ENCODE measurements at regions not wholly inside any gene's neighbourhood (a gene's known extent, or its start where the extent isn't known, plus 50 kb on each side); places are given as distances from the start of the nearest gene placed in this dataset.

DNA sequence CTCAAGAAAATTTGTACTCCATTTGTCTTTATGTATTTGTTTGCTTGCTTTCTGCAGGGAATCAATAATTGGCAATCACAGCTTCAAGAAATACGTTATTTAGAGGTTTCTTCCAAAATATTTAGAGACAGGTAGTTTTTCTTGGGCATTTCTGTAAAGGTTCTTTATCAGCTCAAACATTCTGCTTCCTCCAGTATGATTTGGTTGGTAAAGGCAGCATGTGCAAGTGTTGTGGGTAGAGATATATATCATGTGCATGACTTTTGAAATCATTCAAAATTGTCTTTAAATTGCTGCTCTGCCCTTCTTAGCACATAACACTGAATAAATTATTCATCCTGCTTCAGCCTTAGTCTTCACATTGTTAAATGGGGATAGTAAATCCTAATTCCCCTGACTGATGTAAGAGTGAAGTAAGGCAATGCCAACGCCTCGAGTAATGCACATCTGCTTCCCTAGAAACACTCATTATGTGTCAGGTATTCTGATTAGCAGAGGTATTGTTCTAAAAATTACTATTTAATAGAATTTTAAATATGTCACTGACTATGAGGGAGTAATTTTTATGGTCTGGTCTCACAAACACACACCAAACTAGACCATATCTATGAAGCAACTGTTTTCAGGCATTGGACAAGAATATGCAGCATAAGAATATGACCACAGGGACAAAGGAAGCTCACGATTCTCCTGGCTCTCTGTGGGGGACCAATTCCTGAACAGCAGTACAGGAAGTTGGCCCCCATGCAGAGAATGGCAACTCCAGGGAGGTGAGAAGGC, 77.3 kb upstream of the AKR1E2 start:
- Mint-ChIP-seq H3K4me3 (ENCODE audit: unreplicated experiment) (no peak overlapping the region), H3K36me3 (ENCODE audit: low read depth, unreplicated experiment) (no peaks in the 10 kb centered on the region), H3K4me1 (ENCODE audit: unreplicated experiment) (peaks cover 4% of the 10 kb centered on the region), H3K27ac (ENCODE audit: unreplicated experiment) (no peak overlapping the region), H3K9me3 (ENCODE audit: unreplicated experiment) (no peaks in the 10 kb centered on the region), H3K27me3 (ENCODE audit: unreplicated experiment) (no peaks in the 10 kb centered on the region)
- no peak for DNase-seq (ENCODE audit: low spot score)
- TF ChIP-seq, protein P1, sequence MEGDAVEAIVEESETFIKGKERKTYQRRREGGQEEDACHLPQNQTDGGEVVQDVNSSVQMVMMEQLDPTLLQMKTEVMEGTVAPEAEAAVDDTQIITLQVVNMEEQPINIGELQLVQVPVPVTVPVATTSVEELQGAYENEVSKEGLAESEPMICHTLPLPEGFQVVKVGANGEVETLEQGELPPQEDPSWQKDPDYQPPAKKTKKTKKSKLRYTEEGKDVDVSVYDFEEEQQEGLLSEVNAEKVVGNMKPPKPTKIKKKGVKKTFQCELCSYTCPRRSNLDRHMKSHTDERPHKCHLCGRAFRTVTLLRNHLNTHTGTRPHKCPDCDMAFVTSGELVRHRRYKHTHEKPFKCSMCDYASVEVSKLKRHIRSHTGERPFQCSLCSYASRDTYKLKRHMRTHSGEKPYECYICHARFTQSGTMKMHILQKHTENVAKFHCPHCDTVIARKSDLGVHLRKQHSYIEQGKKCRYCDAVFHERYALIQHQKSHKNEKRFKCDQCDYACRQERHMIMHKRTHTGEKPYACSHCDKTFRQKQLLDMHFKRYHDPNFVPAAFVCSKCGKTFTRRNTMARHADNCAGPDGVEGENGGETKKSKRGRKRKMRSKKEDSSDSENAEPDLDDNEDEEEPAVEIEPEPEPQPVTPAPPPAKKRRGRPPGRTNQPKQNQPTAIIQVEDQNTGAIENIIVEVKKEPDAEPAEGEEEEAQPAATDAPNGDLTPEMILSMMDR (IDR thresholded peaks at IDR 0.05; ENCODE audit: unreplicated experiment), result no peak

DNA sequence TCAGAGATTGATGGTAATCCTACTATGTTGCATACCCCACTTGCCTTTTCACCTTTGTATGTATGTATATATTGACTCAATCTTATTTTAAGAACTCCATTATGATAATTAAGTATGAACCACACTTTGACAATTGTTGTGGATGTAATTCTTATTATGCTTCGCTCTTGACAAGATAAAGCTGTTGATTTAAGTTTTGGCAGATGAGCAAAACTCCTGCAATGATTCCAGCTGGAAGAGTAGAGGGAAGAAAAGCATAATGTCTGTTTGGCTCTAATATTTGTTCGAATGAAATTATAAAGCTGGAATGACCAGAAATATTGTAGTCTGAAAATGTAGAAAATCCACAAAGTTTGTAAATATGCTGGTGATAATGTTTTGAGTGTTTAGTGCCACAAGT, 83.8 kb upstream of the AKR1E2 start:
- Mint-ChIP-seq H3K4me1 (ENCODE audit: unreplicated experiment) (no peaks in the 10 kb centered on the region), H3K27me3 (ENCODE audit: unreplicated experiment) (no peaks in the 10 kb centered on the region), H3K9me3 (ENCODE audit: unreplicated experiment) (no peaks in the 10 kb centered on the region), H3K27ac (ENCODE audit: unreplicated experiment) (no peak overlapping the region), H3K36me3 (ENCODE audit: low read depth, unreplicated experiment) (no peaks in the 10 kb centered on the region), H3K4me3 (ENCODE audit: unreplicated experiment) (no peak overlapping the region)
- TF ChIP-seq, protein P1 (IDR thresholded peaks at IDR 0.05; ENCODE audit: unreplicated experiment), result no peak
- DNase-seq (ENCODE audit: low spot score), result no peak

DNA sequence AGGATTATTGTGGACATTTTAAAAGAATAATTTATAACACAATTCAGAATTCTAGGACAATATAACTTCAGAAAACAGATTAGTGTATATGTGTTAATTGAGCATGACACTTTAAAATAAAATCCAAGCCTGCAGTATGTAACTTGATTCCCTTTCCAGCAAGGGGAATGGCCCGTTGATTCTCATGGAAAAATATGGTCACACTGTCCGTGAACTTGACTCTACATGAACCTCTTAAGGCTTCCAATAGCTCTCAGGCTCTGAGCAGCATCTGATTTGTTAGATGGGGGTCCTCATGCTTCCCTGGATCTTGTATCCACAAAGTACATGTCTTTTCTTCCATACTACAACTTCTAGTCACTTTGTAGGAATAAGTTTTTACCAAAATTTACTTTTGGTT, 85.5 kb upstream of the AKR1E2 start:
- no peaks in the 10 kb centered on the region for H3K4me1 Mint-ChIP-seq (ENCODE audit: unreplicated experiment)
- H3K9me3 Mint-ChIP-seq (ENCODE audit: unreplicated experiment), result no peaks in the 10 kb centered on the region
- no peak for DNase-seq (ENCODE audit: low spot score)
- no peak overlapping the region for H3K27ac Mint-ChIP-seq (ENCODE audit: unreplicated experiment)
- no peaks in the 10 kb centered on the region for H3K27me3 Mint-ChIP-seq (ENCODE audit: unreplicated experiment)
- TF ChIP-seq, protein P1 (IDR thresholded peaks at IDR 0.05; ENCODE audit: unreplicated experiment), result no peak
- no peaks in the 10 kb centered on the region for H3K36me3 Mint-ChIP-seq (ENCODE audit: low read depth, unreplicated experiment)
- no peak overlapping the region for H3K4me3 Mint-ChIP-seq (ENCODE audit: unreplicated experiment)

DNA sequence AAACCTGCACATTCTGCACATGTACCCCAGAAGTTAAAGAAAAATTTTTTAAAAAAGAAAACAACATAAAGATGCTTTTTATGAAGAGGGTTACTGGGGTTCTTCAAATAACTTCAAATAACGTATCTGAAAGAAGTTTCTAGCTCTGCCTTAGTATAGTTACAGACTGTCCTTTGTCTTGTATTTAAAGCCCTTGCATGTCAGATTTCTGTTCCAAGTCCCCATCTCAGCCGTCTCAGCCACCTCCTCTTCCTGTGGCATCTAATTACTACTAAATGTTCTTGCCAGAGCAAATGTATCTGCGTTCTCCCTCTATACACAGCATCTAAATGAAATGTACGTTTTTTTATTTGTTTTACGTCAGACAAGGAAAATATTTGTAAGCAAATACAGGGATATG, 89.4 kb upstream of the AKR1E2 start:
- H3K9me3 Mint-ChIP-seq (ENCODE audit: unreplicated experiment), result no peaks in the 10 kb centered on the region
- H3K27me3 Mint-ChIP-seq (ENCODE audit: unreplicated experiment), result no peaks in the 10 kb centered on the region
- H3K4me3 Mint-ChIP-seq (ENCODE audit: unreplicated experiment), result no peak overlapping the region
- TF ChIP-seq, protein P1 (IDR thresholded peaks at IDR 0.05; ENCODE audit: unreplicated experiment), result no peak
- no peaks in the 10 kb centered on the region for H3K36me3 Mint-ChIP-seq (ENCODE audit: low read depth, unreplicated experiment)
- no peak for DNase-seq (ENCODE audit: low spot score)
- H3K4me1 Mint-ChIP-seq (ENCODE audit: unreplicated experiment), result no peaks in the 10 kb centered on the region
- H3K27ac Mint-ChIP-seq (ENCODE audit: unreplicated experiment), result no peak overlapping the region

DNA sequence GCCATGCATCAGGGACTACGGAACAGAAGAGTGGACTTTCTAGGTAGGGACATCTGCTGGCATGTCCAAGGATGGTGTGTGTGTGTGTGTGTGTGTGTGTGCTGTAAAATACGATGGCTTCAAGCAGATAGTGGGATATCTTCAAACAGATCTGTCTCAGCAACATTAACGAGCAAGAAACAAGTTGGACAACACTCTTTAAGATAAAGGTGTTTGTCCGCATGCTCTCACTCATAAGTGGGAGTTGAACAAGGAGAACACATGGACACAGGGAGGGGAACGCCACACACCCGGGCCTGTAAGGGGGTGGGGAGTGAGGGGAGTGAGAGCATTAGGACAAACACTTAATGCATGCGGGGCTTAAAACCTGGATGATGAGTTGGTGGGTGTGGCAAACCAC, 89.8 kb upstream of the AKR1E2 start:
- H3K4me1 Mint-ChIP-seq (ENCODE audit: unreplicated experiment), result no peaks in the 10 kb centered on the region
- H3K27me3 Mint-ChIP-seq (ENCODE audit: unreplicated experiment), result no peaks in the 10 kb centered on the region
- H3K36me3 Mint-ChIP-seq (ENCODE audit: low read depth, unreplicated experiment), result no peaks in the 10 kb centered on the region
- no peak overlapping the region for H3K27ac Mint-ChIP-seq (ENCODE audit: unreplicated experiment)
- no peak overlapping the region for H3K4me3 Mint-ChIP-seq (ENCODE audit: unreplicated experiment)
- TF ChIP-seq, protein P1 (IDR thresholded peaks at IDR 0.05; ENCODE audit: unreplicated experiment), result no peak
- no peak for DNase-seq (ENCODE audit: low spot score)
- no peaks in the 10 kb centered on the region for H3K9me3 Mint-ChIP-seq (ENCODE audit: unreplicated experiment)

Data from endothelial cell (in vitro differentiated cells).